Muscle of leg (tissue), 3 donors: ENCODE measurements at regions not wholly inside any gene's neighbourhood (a gene's known extent, or its start where the extent isn't known, plus 50 kb on each side); places are given as distances from the start of the nearest gene placed in this dataset.

Experiments used
- DNase-seq: peaks from one replicate; pipeline ENCODE4 v3.0.0; 2013
- H3K27ac ChIP-seq: one replicate; pipeline ENCODE4 v1.5.1; 2013; ENCODE audit warnings: mild to moderate bottlenecking, low read length, control low read depth
- H3K27me3 ChIP-seq: one replicate; pipeline ENCODE4 v1.6.1; 2013; ENCODE audit warnings: low read length; ENCODE audit not compliant: control insufficient read depth, insufficient read depth
- H3K36me3 ChIP-seq: one replicate; pipeline ENCODE4 v1.6.1; 2013; ENCODE audit warnings: low read length; ENCODE audit not compliant: control insufficient read depth, insufficient read depth
- H3K4me1 ChIP-seq: one replicate; pipeline ENCODE4 v1.6.1; 2013; ENCODE audit warnings: low read length; ENCODE audit not compliant: control insufficient read depth, insufficient read depth
- H3K4me3 ChIP-seq: one replicate; pipeline ENCODE4 v1.5.1; 2013; ENCODE audit warnings: low read length, control low read depth
- H3K9me3 ChIP-seq: replicated peaks from 2 replicates; pipeline ENCODE4 v1.6.1; 2013; ENCODE audit warnings: low read depth, low read length; ENCODE audit not compliant: control insufficient read depth
- WGBS: methylation state at CpG from one replicate; pipeline ENCODE4 v1.1.5; 2013; ENCODE audit warnings: missing lambda C conversion rate; ENCODE audit not compliant: insufficient coverage; 5-methylcytosine and 5-hydroxymethylcytosine counted together

DNA sequence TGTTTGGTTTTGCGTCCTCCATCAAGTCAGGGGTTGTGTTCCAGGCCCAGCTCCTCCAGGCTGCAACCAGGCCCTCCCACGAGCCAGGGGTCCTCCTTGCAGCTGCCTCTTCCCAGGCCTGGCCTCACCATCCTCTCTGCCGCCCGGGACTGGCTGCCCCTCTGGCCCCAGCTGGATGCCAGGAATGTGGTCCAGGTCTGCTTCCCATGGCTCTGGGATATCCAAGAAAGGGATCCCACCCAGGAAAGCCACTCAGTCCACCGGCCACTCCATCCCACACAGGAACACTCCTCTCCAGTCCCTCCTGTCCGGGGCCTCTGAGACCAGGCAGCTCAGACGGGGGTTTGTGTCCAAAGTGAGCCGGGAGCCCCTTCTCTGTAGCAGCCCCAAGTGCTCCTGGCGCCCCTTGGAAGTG lies 336.4 kb downstream of the BRD1 start:
- Histone ChIP-seq H3K27ac (no peak overlapping the region), H3K27me3 (peaks cover 3% of the 10 kb centered on the region), H3K4me3 (no peak overlapping the region), H3K4me1 (no peaks in the 10 kb centered on the region), H3K9me3 (no peaks in the 10 kb centered on the region), H3K36me3 (no peaks in the 10 kb centered on the region)
- no peak for DNase-seq
- WGBS = 51% methylated on average over 6 of the region's 9 CpGs

DNA sequence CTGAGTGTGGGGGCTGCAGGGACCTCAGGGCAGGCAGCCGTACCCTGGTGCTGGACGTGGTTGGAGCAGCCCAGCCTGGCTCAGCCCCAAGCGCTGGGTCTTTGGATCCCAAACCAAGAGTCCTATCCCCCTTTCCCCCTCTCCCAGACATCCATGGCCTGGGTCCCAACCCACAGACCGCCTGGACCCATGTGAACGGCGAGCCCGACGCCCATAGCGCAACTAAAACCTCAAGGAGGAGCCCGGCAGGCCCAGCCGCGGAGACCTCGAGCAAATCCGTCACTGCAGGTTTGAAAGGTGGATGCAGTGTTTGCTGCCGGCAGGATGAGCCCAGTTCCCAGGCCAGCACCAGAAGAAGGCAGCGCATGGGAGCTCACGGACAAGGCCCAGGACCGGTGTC lies 337.0 kb downstream of the BRD1 start:
- Histone ChIP-seq H3K9me3 (no peaks in the 10 kb centered on the region), H3K36me3 (no peaks in the 10 kb centered on the region), H3K27me3 (peaks cover 4% of the 10 kb centered on the region), H3K4me3 (no peak overlapping the region), H3K27ac (no peak overlapping the region), H3K4me1 (no peaks in the 10 kb centered on the region)
- no peak for DNase-seq
- 90% methylated on average over 17 of the region's 18 CpGs for WGBS

DNA sequence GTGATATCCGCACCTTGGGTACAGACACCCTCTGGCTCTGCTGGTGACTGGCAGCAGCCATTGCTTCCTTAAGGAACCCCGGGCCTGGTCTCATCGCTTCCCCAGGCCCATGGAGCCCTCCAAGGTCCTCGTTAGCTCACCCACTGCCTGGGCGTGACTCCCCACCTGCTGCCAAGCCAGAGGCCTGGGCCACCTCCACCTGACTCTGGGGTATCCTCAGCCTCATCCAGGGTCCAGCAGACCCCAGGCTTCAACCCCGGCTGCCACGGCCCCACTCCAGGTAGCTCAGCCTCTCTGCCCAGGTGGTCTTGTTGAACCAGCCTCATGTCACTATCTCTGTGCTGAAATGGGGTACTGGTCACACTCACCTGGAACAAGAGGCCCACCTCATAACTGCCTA lies 337.9 kb downstream of the BRD1 start:
- Histone ChIP-seq H3K27ac (no peak overlapping the region), H3K4me3 (no peak overlapping the region), H3K36me3 (no peaks in the 10 kb centered on the region), H3K4me1 (no peaks in the 10 kb centered on the region), H3K27me3 (peaks cover 5% of the 10 kb centered on the region), H3K9me3 (no peaks in the 10 kb centered on the region)
- 90% methylated on average over 7 of the region's 7 CpGs for WGBS
- DNase-seq = no peak

DNA sequence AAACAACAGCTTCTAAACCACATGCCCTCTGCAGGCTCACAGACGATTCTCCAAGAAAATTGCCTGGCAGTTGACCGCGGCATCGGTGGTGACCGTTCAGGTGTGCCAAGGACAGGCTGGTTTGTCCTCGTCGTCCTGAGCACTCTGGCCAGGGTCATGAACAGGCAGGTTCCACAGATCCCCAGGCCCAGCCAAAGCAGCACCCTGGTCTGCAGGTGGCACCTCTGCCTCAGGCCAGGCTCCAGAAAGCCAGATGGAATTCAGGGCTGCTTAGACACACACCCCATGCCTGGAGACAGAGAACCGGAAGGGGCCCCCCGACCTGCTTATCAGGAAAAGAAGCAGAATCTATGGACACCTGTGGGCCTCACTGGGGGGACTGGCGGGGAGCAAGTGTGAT lies 338.7 kb downstream of the BRD1 start:
- no peak for DNase-seq
- WGBS = 83% methylated on average over 9 of the region's 10 CpGs
- Histone ChIP-seq H3K27ac (no peak overlapping the region), H3K9me3 (no peaks in the 10 kb centered on the region), H3K27me3 (peaks cover 5% of the 10 kb centered on the region), H3K36me3 (no peaks in the 10 kb centered on the region), H3K4me1 (no peaks in the 10 kb centered on the region), H3K4me3 (no peak overlapping the region)

DNA sequence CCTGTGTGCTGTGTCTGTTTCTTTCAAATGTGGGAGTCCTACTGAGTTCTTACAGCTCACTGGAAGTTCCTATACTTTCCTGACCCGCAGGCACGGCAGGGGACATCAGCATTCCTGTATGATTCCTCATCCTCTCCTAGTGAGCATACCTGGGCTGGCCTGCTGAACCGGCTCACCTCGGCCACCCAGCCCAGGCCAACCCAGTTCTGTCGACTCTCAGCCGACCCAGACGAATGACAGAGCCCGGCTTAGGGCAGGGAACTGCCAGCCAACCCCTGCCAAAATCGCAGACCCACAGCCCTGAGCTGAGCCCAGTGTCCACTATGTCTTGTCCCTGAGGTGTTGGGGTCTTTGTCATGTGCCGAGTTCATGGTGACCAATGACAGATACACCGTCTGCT lies 339.7 kb downstream of the BRD1 start:
- 9% methylated on average over 4 of the region's 11 CpGs for WGBS
- Histone ChIP-seq H3K27me3 (peaks cover 13% of the 10 kb centered on the region), H3K36me3 (no peaks in the 10 kb centered on the region), H3K4me3 (no peak overlapping the region), H3K27ac (no peak overlapping the region), H3K4me1 (no peaks in the 10 kb centered on the region), H3K9me3 (no peaks in the 10 kb centered on the region)
- DNase-seq = no peak

DNA sequence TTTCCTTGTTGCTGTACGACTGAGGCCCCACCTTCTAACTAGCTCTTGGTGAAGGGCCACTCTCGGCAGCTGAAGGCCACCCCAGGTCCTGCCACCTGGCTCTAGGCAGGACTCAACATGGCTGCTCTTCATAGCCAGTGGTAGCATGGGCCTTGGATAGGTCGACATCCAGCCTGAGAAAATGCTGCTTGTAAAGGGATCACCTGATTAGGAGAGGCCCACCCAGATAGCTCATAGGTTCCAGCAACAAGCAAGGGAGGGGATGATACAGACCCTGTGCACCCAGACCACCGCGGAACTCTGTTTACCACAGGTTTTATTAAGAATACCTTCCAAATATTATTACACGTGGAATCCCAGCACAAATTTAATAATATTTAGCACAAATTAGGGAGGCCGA lies 341.4 kb downstream of the BRD1 start:
- peaks cover 28% of the 10 kb centered on the region for H3K27me3 ChIP-seq
- no peak for DNase-seq
- H3K4me1 ChIP-seq = peaks cover 6% of the 10 kb centered on the region
- 91% methylated on average over 5 of the region's 7 CpGs for WGBS
- no peaks in the 10 kb centered on the region for H3K36me3 ChIP-seq
- H3K27ac ChIP-seq = no peak overlapping the region
- H3K9me3 ChIP-seq = no peaks in the 10 kb centered on the region
- no peak overlapping the region for H3K4me3 ChIP-seq

DNA sequence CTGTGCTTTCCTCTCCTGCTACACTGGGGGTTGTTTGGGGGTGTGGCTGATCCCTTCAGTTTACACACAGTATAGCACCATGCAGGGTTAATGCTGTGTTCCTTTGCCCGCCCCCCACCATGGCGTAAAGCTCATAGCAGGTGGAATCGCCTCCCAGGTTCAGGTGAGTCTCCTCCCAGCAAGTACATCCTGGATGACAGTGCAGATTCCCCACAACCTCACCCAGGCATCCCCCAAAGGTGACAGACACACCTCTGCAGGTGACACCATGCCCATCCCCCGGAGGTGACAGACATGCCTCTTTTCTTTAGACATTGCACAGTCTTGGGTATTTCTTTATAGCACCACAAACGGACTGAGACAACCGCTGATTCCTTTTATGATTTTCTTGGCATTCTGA lies 343.7 kb downstream of the BRD1 start:
- H3K27me3 ChIP-seq = peaks cover 38% of the 10 kb centered on the region
- peaks cover 6% of the 10 kb centered on the region for H3K4me1 ChIP-seq
- no peak overlapping the region for H3K27ac ChIP-seq
- H3K4me3 ChIP-seq = no peak overlapping the region
- no peak for DNase-seq
- 46% methylated on average over 6 of the region's 6 CpGs for WGBS
- H3K36me3 ChIP-seq = no peaks in the 10 kb centered on the region
- no peaks in the 10 kb centered on the region for H3K9me3 ChIP-seq

DNA sequence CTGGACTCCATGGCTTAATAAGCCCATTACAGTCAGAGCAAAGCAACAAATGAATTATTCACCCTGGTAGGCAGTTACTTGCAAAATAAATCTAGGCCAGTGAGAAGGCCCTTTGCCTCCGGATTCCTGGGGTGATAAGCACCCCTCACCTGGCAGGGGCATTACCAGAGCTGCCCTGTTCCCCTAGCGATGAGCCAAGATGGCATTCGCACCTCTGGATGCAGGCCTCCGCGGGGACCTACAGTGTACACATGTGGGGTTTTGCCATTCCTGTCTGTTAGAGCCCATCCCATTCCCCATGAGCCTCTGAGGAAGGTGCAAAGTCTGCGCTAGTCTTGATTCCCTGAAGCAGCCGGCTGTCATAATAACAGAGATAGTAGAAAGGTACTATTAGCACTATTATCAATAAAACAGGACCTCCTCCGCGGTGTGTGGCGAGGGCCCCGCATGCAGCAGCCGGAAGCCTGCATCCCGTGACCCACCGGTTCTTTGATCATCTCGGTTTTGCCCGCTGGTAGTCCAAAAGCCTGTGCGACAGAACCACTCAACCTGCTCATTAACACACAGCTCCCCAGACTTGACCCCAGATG lies 344.3 kb downstream of the BRD1 start:
- DNase-seq = no peak
- WGBS = 82% methylated on average over 8 of the region's 17 CpGs
- H3K4me1 ChIP-seq = peaks cover 6% of the 10 kb centered on the region
- no peaks in the 10 kb centered on the region for H3K36me3 ChIP-seq
- H3K9me3 ChIP-seq = no peaks in the 10 kb centered on the region
- H3K4me3 ChIP-seq = no peak overlapping the region
- H3K27ac ChIP-seq = no peak overlapping the region
- H3K27me3 ChIP-seq = peaks cover 39% of the 10 kb centered on the region

DNA sequence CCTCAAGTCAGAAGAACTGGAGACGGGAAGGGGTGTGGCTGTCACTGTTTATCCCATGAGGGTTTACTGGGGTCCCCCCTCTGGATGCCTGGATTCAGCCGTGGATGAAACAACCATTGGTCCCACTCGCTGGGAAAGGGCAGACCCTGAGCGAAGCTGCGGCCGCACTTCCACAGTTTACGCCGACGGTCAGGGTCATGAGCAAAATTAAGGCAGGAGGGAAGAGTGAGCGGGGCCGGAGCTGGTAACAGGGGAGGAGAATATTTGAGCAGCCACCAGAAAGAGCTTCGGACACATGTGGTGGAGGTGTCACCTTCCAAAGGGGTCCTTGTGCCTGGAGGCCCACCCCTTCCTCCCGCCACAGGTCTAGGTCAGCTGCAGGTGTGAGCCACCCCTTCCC lies 344.9 kb downstream of the BRD1 start:
- 71% methylated on average over 11 of the region's 13 CpGs for WGBS
- DNase-seq = no peak
- Histone ChIP-seq H3K27me3 (peaks cover 36% of the 10 kb centered on the region), H3K36me3 (no peaks in the 10 kb centered on the region), H3K9me3 (no peaks in the 10 kb centered on the region), H3K4me1 (peaks cover 6% of the 10 kb centered on the region), H3K4me3 (no peak overlapping the region), H3K27ac (no peak overlapping the region)

DNA sequence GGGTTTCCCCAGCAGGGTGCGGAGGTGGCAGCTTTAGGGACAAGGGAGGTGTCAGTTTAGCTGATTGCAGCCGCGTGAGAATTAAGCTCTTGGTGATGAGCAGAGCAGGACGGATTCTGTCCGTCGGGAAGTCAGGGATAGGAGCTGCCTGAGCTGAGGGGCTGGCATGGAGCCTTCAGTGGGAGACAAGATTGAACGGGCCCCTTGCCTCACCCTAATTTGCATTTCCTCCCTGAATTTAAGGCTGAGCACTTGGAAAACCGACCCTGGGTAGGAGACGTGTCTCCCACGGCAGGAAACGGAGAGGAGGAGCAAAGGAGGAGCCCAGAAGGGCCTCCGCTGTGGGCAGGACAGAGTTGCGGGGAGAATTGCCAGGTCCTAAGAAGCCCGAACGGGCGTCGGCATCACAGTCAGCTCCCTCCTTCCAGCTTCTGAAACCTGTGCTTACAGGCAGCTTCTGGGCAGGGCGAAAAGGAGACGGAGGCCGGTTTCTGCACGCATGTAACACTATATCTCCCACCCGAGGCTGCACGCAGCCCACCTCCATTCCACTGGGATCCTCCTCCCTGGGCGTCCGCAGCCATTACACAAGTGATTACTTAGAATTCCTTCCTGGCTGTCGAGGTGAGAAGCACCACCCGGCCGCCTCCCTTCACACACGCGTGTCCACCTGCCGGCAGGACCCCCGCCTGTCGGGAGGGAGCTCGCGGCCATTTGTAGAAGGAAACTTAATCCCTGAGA lies 345.8 kb downstream of the BRD1 start:
- WGBS = 7% methylated on average over 20 of the region's 35 CpGs
- peaks cover 6% of the 10 kb centered on the region for H3K4me1 ChIP-seq
- no peak overlapping the region for H3K27ac ChIP-seq
- H3K4me3 ChIP-seq = no peak overlapping the region
- no peaks in the 10 kb centered on the region for H3K36me3 ChIP-seq
- H3K27me3 ChIP-seq = peaks cover 36% of the 10 kb centered on the region
- DNase-seq = peak; percentile 14
- no peaks in the 10 kb centered on the region for H3K9me3 ChIP-seq
